ENCODE measurements at regions not wholly inside any gene's neighbourhood (a gene's known extent, or its start where the extent isn't known, plus 50 kb on each side); places are given as distances from the start of the nearest gene placed in this dataset.

GRCh38 chr2:137881711-137882110, 82.6 kb upstream of the HNMT start:
- Histone ChIP-seq H3K79me2 (ENCODE audit: insufficient read depth, low read length) (no peaks in the 10 kb centered on the region), H3K9me2 (replicated peaks; ENCODE audit: insufficient read depth, low read length) (no peaks in the 10 kb centered on the region), H3K9me3 (ENCODE audit: insufficient read depth, low read length) (no peaks in the 10 kb centered on the region), H3K4me2 (ENCODE audit: low read depth, low read length, poor library complexity, severe bottlenecking) (no peak overlapping the region), H4K20me1 (ENCODE audit: low read depth, low read length) (no peaks in the 10 kb centered on the region), H3K9ac (ENCODE audit: low read length) (no peak overlapping the region), H3K4me3 (ENCODE audit: insufficient read depth, low read length, poor library complexity, severe bottlenecking) (no peak overlapping the region), H3K27me3 (ENCODE audit: low read length) (no peaks in the 10 kb centered on the region), H3K27ac (ENCODE audit: low read depth, low read length) (no peak overlapping the region), H3F3A (ENCODE audit: insufficient read depth) (no peaks in the 10 kb centered on the region), H3K36me3 (ENCODE audit: low read length) (no peaks in the 10 kb centered on the region), H2AFZ (ENCODE audit: low read depth, low read length, severe bottlenecking) (no peak overlapping the region)
- TF ChIP-seq EZH2phosphoT487 (conservative IDR thresholded peaks at IDR 0.05; ENCODE audit: low read length), result no peak
- no peak for TF ChIP-seq CTCF (IDR thresholded peaks at IDR 0.05; ENCODE audit: insufficient read depth, low read length, poor library complexity, severe bottlenecking)

DNA sequence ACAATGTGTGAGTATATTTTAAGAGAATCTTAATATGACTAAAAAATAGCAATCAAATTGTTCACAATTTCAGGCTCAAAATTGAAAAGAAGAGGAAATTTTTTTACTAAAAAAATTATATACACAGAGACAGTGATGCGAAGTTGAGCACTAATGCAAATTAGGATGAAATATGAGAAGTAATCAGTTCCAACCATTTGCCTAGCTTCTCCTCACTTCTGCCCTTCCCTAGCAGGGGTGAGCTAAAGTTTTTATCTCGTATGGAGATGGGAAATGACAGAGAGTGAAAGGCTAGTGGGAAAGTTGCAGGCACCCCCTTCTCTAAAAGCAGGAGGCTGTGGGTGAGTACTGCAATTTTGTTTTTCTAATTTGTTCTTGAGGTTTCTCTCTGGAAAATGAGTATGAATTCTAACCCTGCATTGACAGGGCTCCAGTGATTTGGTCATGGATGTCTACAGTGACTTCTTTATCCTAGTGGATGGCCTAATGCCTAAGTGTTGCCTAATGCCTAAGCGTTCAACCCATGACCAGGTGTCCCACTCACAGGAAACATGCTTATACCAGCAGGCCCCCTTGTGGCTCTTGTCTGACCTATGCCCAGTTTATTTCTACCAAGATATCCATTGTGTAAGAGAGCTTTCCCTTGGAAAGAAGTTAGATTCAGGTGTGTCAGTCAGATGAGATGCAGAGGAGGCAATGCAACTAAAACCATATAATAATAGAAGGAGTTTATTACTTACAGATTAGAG, 78.0 kb upstream of the HNMT start:
- Histone ChIP-seq H3K79me2 (ENCODE audit: insufficient read depth, low read length) (no peaks in the 10 kb centered on the region), H3F3A (ENCODE audit: insufficient read depth) (no peaks in the 10 kb centered on the region), H3K27me3 (ENCODE audit: low read length) (no peaks in the 10 kb centered on the region), H3K36me3 (ENCODE audit: low read length) (no peaks in the 10 kb centered on the region), H4K20me1 (ENCODE audit: low read depth, low read length) (no peaks in the 10 kb centered on the region), H2AFZ (ENCODE audit: low read depth, low read length, severe bottlenecking) (no peak overlapping the region), H3K27ac (ENCODE audit: low read depth, low read length) (no peak overlapping the region), H3K9me3 (ENCODE audit: insufficient read depth, low read length) (no peaks in the 10 kb centered on the region), H3K9ac (ENCODE audit: low read length) (no peak overlapping the region), H3K9me2 (replicated peaks; ENCODE audit: insufficient read depth, low read length) (no peaks in the 10 kb centered on the region), H3K4me3 (ENCODE audit: insufficient read depth, low read length, poor library complexity, severe bottlenecking) (no peak overlapping the region), H3K4me2 (ENCODE audit: low read depth, low read length, poor library complexity, severe bottlenecking) (no peak overlapping the region)
- no peak for TF ChIP-seq EZH2phosphoT487 (conservative IDR thresholded peaks at IDR 0.05; ENCODE audit: low read length)

GRCh38 chr2:137888845-137889244, 75.4 kb upstream of the HNMT start:
- no peaks in the 10 kb centered on the region for H3K79me2 ChIP-seq (ENCODE audit: insufficient read depth, low read length)
- H2AFZ ChIP-seq (ENCODE audit: low read depth, low read length, severe bottlenecking), result no peak overlapping the region
- H4K20me1 ChIP-seq (ENCODE audit: low read depth, low read length), result no peaks in the 10 kb centered on the region
- H3K27me3 ChIP-seq (ENCODE audit: low read length), result no peaks in the 10 kb centered on the region
- H3K4me2 ChIP-seq (ENCODE audit: low read depth, low read length, poor library complexity, severe bottlenecking), result no peak overlapping the region
- no peaks in the 10 kb centered on the region for H3F3A ChIP-seq (ENCODE audit: insufficient read depth)
- no peak overlapping the region for H3K27ac ChIP-seq (ENCODE audit: low read depth, low read length)
- H3K36me3 ChIP-seq (ENCODE audit: low read length), result no peaks in the 10 kb centered on the region
- TF ChIP-seq CTCF (IDR thresholded peaks at IDR 0.05; ENCODE audit: insufficient read depth, low read length, poor library complexity, severe bottlenecking) (no peak), EZH2phosphoT487 (conservative IDR thresholded peaks at IDR 0.05; ENCODE audit: low read length) (no peak)
- H3K9me2 ChIP-seq (replicated peaks; ENCODE audit: insufficient read depth, low read length), result no peaks in the 10 kb centered on the region
- H3K9ac ChIP-seq (ENCODE audit: low read length), result no peak overlapping the region
- H3K4me3 ChIP-seq (ENCODE audit: insufficient read depth, low read length, poor library complexity, severe bottlenecking), result no peak overlapping the region
- no peaks in the 10 kb centered on the region for H3K9me3 ChIP-seq (ENCODE audit: insufficient read depth, low read length)

DNA sequence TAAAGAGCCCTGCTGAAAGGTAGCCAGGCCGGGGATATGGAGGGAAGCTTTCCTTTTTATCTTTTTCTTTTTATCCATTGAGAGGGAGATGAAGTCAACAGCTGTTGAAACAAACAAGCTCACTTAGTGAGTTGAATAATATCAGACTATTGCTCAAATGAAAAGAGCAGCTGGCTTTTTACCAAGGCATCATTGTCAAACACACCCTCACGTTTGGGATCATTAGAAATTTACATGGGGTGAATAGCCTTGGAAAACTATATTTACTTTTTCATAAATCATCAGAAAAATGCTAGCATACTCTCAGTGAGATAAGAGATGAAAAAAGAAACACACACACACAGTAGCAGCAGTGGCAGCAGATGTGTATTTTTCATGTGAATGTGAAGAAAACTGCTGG, 71.5 kb upstream of the HNMT start:
- Histone ChIP-seq H3K9ac (ENCODE audit: low read length) (no peak overlapping the region), H3K27me3 (ENCODE audit: low read length) (no peaks in the 10 kb centered on the region), H3K27ac (ENCODE audit: low read depth, low read length) (no peak overlapping the region), H3K4me2 (ENCODE audit: low read depth, low read length, poor library complexity, severe bottlenecking) (no peak overlapping the region), H3K79me2 (ENCODE audit: insufficient read depth, low read length) (no peaks in the 10 kb centered on the region), H3K4me3 (ENCODE audit: insufficient read depth, low read length, poor library complexity, severe bottlenecking) (no peak overlapping the region), H3K36me3 (ENCODE audit: low read length) (no peaks in the 10 kb centered on the region), H3K9me2 (replicated peaks; ENCODE audit: insufficient read depth, low read length) (no peaks in the 10 kb centered on the region), H2AFZ (ENCODE audit: low read depth, low read length, severe bottlenecking) (no peak overlapping the region), H3F3A (ENCODE audit: insufficient read depth) (no peaks in the 10 kb centered on the region), H4K20me1 (ENCODE audit: low read depth, low read length) (no peaks in the 10 kb centered on the region), H3K9me3 (ENCODE audit: insufficient read depth, low read length) (no peaks in the 10 kb centered on the region)
- TF ChIP-seq EZH2phosphoT487 (conservative IDR thresholded peaks at IDR 0.05; ENCODE audit: low read length), result no peak
- no peak for TF ChIP-seq CTCF (IDR thresholded peaks at IDR 0.05; ENCODE audit: insufficient read depth, low read length, poor library complexity, severe bottlenecking)
